ENCODE measurements at regions not wholly inside any gene's neighbourhood (a gene's known extent, or its start where the extent isn't known, plus 50 kb on each side); places are given as distances from the start of the nearest gene placed in this dataset.

GRCh38 chr5:125708583-125708982 lies 714.6 kb upstream of the GRAMD2B start:
- H3K4me3 ChIP-seq (ENCODE audit: low read depth, poor library complexity, severe bottlenecking), result no peak overlapping the region
- WGBS, 2 donors, result 62 to 93% methylated on average over 2 of the region's 2 CpGs
- TF ChIP-seq POLR2A (IDR thresholded peaks at IDR 0.05), result no peak
- TF ChIP-seq CTCF (IDR thresholded peaks at IDR 0.05), result no peak
- DNase-seq (ENCODE audit: low spot score in 2 of 2), result no peak
- intact Hi-C loops (cut with DNase I; ENCODE audit: low total_unique reads), result no loop called here

GRCh38 chr5:125710745-125711144 lies 712.5 kb upstream of the GRAMD2B start:
- TF ChIP-seq POLR2A (IDR thresholded peaks at IDR 0.05) (no peak), CTCF (IDR thresholded peaks at IDR 0.05) (no peak)
- H3K4me3 ChIP-seq (ENCODE audit: low read depth, poor library complexity, severe bottlenecking), result no peak overlapping the region
- intact Hi-C loops (cut with DNase I; ENCODE audit: low total_unique reads), result no loop called here
- no peak for DNase-seq (ENCODE audit: low spot score in 2 of 2)
- WGBS, 2 donors, result 97 to 98% methylated on average over 2 of the region's 2 CpGs

GRCh38 chr5:125712397-125712796 lies 710.8 kb upstream of the GRAMD2B start:
- TF ChIP-seq CTCF (IDR thresholded peaks at IDR 0.05), result no peak
- TF ChIP-seq POLR2A (IDR thresholded peaks at IDR 0.05), result no peak
- intact Hi-C loops (cut with DNase I; ENCODE audit: low total_unique reads), result no loop called here
- 65 to 67% methylated on average over 1 of the region's 1 CpG for WGBS, 2 donors
- H3K4me3 ChIP-seq (ENCODE audit: low read depth, poor library complexity, severe bottlenecking), result no peak overlapping the region
- DNase-seq (ENCODE audit: low spot score in 2 of 2), result no peak

- intact Hi-C loops (cut with DNase I; ENCODE audit: low total_unique reads), result no loop called here
- no peak overlapping the region for H3K4me3 ChIP-seq (ENCODE audit: low read depth, poor library complexity, severe bottlenecking)
- no peak for DNase-seq (ENCODE audit: low spot score in 2 of 2)
- 85 to 88% methylated on average over 8 of the region's 8 CpGs for WGBS, 2 donors
- TF ChIP-seq CTCF (IDR thresholded peaks at IDR 0.05), result no peak
- TF ChIP-seq POLR2A (IDR thresholded peaks at IDR 0.05), result no peak
Observed at GRCh38 chr5:125713109-125713805, 710.0 kb upstream of the GRAMD2B start.

GRCh38 chr5:125715216-125715615 lies 708.0 kb upstream of the GRAMD2B start:
- no peak for TF ChIP-seq POLR2A (IDR thresholded peaks at IDR 0.05)
- no peak for TF ChIP-seq CTCF (IDR thresholded peaks at IDR 0.05)
- intact Hi-C loops (cut with DNase I; ENCODE audit: low total_unique reads), result no loop called here
- no peak overlapping the region for H3K4me3 ChIP-seq (ENCODE audit: low read depth, poor library complexity, severe bottlenecking)
- 86 to 93% methylated on average over 2 of the region's 2 CpGs for WGBS, 2 donors
- no peak for DNase-seq (ENCODE audit: low spot score in 2 of 2)

- DNase-seq (ENCODE audit: low spot score in 2 of 2), result no peak
- intact Hi-C loops (cut with DNase I; ENCODE audit: low total_unique reads), result no loop called here
- TF ChIP-seq CTCF (IDR thresholded peaks at IDR 0.05), result no peak
- no peak for TF ChIP-seq POLR2A (IDR thresholded peaks at IDR 0.05)
- no peak overlapping the region for H3K4me3 ChIP-seq (ENCODE audit: low read depth, poor library complexity, severe bottlenecking)
Observed at GRCh38 chr5:125717209-125717608, 706.0 kb upstream of the GRAMD2B start.

Measured in lower leg skin (tissue), 4 donors.